GM13976 (cell line): ENCODE measurements at regions not wholly inside any gene's neighbourhood (a gene's known extent, or its start where the extent isn't known, plus 50 kb on each side); places are given as distances from the start of the nearest gene placed in this dataset.

Source experiments
- DNase-seq: peaks from one replicate; pipeline ENCODE4 v3.0.0; 2012; ENCODE audit warnings: low spot score
- in situ Hi-C: fragments of 300-500 bp; cut with MboI; formaldehyde crosslinking; loops from one replicate; pipeline ENCODE4 v1.12.0; 2022; ENCODE audit warnings: low sequenced_read_pairs, mixed read lengths, inconsistent platforms; ENCODE audit not compliant: unreplicated experiment
- TF ChIP-seq, protein P1 (sequence below): IDR thresholded peaks from 2 replicates; pipeline ENCODE4 v1.5.1; 2012; ENCODE audit warnings: borderline replicate concordance, mild to moderate bottlenecking; ENCODE audit not compliant: insufficient read depth; ENCODE audit errors: extremely low read depth, missing control alignments, control extremely low read depth

DNA sequence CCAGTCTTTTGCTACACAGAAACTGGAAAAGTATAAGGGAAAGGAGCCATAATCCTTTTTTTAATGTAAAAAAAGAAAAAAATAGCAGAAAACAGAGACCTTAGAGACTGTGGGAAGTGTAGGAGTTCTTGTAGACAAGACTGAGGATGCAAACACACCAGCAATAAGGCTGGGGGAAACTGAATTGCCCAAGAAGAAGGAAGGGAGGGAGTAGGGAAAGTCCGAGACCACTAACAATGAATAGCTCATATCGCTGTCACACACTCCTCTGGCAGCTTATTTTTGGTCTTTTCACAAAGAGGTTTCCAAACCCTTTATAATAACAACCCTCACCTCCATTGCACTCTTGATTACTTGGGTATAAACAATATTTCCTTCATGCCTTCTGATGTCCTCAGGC lies 952.0 kb downstream of the SLITRK5 start:
- TF ChIP-seq, protein P1, sequence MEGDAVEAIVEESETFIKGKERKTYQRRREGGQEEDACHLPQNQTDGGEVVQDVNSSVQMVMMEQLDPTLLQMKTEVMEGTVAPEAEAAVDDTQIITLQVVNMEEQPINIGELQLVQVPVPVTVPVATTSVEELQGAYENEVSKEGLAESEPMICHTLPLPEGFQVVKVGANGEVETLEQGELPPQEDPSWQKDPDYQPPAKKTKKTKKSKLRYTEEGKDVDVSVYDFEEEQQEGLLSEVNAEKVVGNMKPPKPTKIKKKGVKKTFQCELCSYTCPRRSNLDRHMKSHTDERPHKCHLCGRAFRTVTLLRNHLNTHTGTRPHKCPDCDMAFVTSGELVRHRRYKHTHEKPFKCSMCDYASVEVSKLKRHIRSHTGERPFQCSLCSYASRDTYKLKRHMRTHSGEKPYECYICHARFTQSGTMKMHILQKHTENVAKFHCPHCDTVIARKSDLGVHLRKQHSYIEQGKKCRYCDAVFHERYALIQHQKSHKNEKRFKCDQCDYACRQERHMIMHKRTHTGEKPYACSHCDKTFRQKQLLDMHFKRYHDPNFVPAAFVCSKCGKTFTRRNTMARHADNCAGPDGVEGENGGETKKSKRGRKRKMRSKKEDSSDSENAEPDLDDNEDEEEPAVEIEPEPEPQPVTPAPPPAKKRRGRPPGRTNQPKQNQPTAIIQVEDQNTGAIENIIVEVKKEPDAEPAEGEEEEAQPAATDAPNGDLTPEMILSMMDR, result no peak
- in situ Hi-C loops, result no loop called here
- DNase-seq, result no peak

GRCh38 chr13:88627071-88627470 lies 955.9 kb downstream of the SLITRK5 start:
- TF ChIP-seq, protein P1, result no peak
- no peak for DNase-seq
- in situ Hi-C loops, result no loop called here

DNA sequence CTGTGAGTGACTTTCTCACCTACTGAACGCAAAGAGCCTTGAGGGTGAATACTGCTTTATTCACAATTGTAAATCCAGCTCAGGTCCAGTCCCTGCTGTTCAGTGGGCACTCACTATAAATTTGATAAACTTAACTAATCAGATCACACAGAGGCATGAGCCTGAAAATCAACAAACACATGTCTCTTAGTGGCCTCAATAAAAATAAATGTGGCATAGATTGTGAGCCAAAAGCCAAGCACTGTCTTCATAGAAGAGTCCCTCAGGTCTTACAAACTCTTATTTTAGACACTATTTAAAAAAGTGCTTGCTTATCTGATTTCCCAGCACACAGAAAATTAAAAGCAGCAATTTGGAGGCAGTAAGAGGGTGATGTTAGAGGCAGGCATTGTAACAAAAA lies 957.7 kb downstream of the SLITRK5 start:
- TF ChIP-seq, protein P1, result no peak
- in situ Hi-C loops, result no loop called here
- no peak for DNase-seq

GRCh38 chr13:88637935-88638334 lies 966.8 kb downstream of the SLITRK5 start:
- in situ Hi-C loops, result no loop called here
- TF ChIP-seq, protein P1, result no peak
- DNase-seq, result no peak

DNA sequence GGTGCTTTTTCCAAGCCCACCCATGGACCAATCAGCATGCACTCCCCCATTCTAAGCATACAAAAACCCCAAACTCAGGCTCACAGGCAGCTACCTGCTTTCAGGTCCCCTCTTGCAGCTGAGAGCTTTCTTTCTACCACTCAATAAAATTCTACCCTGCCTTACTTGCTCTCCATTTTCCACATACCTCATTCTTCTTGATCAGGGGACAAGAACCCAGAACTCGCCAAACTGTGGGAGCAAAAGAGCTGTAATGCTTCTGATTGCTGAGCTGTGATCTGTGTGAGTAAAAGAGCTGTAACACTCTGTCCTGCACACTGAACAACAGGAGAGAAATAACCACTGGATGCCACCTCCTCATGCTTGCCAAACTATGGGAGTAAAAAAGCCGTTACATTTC lies 972.1 kb downstream of the SLITRK5 start:
- TF ChIP-seq, protein P1, result no peak
- DNase-seq, result no peak
- in situ Hi-C loops, result no loop called here

GRCh38 chr13:88648598-88649373 lies 977.6 kb downstream of the SLITRK5 start:
- no peak for DNase-seq
- TF ChIP-seq, protein P1, result no peak
- in situ Hi-C loops, result no loop called here
